HG03095 (cell line): ENCODE measurements at regions not wholly inside any gene's neighbourhood (a gene's known extent, or its start where the extent isn't known, plus 50 kb on each side); places are given as distances from the start of the nearest gene placed in this dataset.
"Not testable (repeated sequence)": the region's sequence is repeated elsewhere in the genome, so short reads cannot be mapped to it uniquely, and the experiment has no call there.

Source experiments
- ATAC-seq: cut with Tn5 transposase; IDR thresholded peaks from one replicate; pipeline ENCODE4 v1.9.1; 2021; ENCODE audit warnings: moderate library complexity; ENCODE audit not compliant: unreplicated experiment

GRCh38 chr11:13614918-13615317 is 53.5 kb upstream of the FAR1 start:
- ATAC-seq = not testable (repeated sequence)

DNA sequence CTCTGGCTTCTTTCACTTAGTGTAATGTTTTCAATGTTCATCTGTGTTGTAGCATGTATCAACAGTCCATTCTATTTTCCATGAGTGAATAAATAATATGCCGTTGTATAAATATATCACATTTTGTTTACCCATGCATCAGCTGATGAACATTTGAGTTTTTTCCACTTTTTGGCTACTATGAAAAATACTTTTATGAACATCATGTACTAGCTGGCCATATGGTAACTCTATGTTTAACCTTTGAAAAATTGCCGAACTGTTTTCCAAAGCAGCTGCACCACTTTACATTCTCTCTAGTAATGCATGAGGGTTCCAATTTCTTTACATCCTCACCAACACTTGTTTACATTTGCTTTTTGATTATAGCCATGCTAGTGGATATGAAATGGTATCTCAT is 59.8 kb upstream of the FAR1 start:
- ATAC-seq = no peak

DNA sequence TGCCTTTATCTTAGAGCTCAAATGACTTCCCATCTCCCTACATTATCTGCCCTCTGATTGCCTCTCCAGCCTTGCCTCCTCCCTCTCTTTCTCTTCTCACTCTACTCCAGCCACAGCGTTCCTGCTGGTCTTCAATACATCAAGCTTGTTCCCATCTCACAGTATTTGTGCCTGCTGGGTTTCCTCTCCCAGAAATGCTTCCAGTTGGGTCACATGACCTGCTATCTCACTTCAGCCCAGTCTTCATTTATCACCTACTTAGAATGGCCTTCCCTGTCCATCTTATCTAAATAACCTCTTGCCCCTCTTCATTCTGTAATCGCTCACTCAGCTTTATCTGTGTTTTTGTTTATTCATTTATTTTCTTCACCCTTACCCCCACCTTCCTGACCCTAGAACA is 61.8 kb upstream of the FAR1 start:
- no peak for ATAC-seq

DNA sequence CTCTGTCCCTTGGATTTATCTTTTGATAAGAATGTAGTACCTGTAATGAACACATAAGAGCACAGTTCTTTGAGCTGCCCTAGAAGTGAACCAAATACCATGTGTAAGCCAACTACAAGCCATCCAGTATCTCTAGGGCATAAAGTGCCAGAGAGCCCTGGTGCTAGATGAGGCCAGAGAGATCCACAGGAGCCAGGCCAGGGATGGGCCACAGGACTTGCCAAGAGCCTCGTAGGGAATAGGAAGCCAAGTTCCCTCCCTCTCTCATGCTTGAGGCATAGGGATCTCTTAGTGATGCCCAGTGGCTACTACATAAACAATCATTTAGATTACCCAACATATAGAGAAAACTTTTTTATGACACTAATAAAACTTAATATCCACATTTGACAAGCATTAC is 64.8 kb upstream of the FAR1 start:
- ATAC-seq = no peak

DNA sequence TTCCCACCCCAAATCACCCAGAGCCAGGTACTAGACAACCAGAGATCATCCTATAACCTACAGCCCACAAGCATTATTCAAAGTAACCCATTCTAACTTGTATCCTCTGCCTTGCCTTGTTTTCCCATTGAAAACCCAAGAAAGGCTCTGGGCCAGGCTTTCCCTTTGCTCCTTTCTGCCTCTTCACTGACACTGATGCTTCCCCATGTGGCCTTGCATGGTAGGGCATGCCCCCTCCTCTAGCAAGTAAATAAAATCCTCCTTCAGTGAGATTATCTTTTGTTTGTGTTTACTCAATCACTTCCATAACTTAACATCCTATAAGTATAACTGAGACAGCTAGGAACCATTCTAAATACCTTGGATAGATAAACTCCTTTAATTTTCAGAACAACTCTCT is 65.6 kb upstream of the FAR1 start:
- no peak for ATAC-seq

GRCh38 chr11:13596611-13597326 is 71.7 kb upstream of the FAR1 start:
- ATAC-seq = no peak

GRCh38 chr11:13595166-13595565 is 73.3 kb upstream of the FAR1 start:
- no peak for ATAC-seq

- no peak for ATAC-seq
Measured at GRCh38 chr11:13594044-13594443, 74.4 kb upstream of the FAR1 start.

GRCh38 chr11:13578514-13579140 is 82.8 kb upstream of the PTH start:
- ATAC-seq = no peak

DNA sequence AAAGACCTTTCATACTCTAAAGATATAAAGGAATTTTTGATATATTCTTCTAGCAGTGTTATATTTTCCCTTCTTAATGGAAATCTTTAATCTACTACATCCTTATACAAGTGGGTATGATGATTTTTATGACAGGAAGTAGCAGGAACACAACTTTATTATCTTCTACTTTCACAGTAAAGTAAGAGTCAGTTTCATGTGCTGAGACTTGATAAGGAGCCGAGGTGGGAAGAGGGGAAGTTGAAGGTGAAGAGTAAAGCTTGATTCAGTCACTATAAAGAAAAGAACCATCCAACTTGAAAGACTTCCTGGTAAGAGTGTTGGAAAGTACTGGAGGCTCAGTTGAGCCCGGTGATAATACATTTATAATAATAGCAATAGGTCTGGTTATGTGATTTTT is 82.1 kb upstream of the PTH start:
- ATAC-seq = no peak

GRCh38 chr11:13576995-13577394 is 81.2 kb upstream of the PTH start:
- ATAC-seq = no peak

GRCh38 chr11:13575385-13575784 is 79.6 kb upstream of the PTH start:
- not testable (repeated sequence) for ATAC-seq

DNA sequence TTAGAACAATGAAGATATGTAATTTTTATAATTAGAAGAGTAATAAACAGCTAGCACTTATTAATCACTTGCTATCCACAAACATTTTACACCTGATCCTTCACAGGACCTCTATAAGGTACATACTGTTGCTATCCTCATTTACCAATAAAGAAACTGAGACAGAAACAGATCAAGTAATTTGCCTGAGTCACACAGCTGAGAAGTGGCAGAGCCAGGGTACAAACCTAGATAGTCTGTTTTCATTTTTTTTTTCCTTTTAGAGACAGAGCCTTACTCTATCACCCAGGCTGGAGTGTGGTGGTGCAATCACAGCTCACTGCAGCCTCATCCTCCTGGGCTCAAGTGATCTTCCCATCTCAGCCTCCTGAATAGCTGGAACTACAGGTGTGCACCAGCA is 71.8 kb upstream of the PTH start:
- ATAC-seq = no peak

GRCh38 chr11:13561860-13562259 is 66.1 kb upstream of the PTH start:
- no peak for ATAC-seq

GRCh38 chr11:13560341-13560740 is 64.5 kb upstream of the PTH start:
- ATAC-seq = not testable (repeated sequence)

- no peak for ATAC-seq
Measured at GRCh38 chr11:13552784-13553183, 57.0 kb upstream of the PTH start.

- peak; percentile 65 for ATAC-seq
Measured at GRCh38 chr11:13551834-13552233, 56.0 kb upstream of the PTH start.

- ATAC-seq = no peak
Measured at GRCh38 chr11:13550761-13551160, 55.0 kb upstream of the PTH start.

DNA sequence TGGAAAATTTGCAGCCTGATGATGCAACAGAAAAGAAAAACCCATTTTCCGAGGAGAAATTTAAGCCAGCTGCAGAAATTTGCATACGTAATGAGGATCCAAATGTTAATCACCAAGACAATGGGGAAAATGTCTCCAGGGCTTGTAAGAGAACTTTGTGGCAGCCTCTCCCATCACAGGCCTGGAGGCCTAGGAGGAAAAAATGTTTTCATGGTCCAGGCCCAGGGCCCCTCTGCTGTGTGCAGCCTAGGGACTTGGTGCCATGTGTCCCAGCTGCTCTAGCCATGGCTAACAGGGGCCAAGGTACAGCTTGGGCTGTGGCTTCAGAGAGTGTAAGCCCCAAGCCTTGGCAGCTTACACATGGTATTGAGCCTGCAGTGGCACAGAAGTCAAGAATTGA is 50.3 kb upstream of the PTH start:
- not testable (repeated sequence) for ATAC-seq
